Activated CD8-positive, alpha-beta memory T cell treated with anti-CD3 and anti-CD28 coated beads, Interleukin-2, amount 50 U/mL, for 4 hours (primary cell): ENCODE measurements at regions not wholly inside any gene's neighbourhood (a gene's known extent, or its start where the extent isn't known, plus 50 kb on each side); places are given as distances from the start of the nearest gene placed in this dataset.

ENCODE experiments used
- DNase-seq: peaks from one replicate; pipeline ENCODE4 v3.0.0-alpha.2; 2020

DNA sequence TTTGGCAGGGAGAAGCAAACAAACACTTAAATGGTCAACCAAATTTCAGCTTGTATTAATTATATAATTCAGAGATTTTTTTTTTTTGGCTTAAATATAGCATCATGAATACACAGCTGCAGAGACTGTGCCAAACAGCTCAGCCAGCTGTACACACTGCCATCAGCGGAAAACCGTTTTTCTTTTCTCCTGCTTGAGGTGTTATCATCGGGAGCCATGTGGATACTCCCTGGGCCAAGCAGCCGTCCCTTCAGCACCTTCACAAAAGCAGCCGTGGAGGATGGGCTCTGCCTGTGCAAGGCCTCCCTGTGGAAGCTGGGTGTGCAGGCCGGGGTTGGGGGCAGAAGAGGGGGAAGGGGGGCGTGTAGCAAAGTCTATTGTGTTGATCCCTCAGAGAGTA is 85.0 kb downstream of the NUF2 start:
- no peak for DNase-seq

DNA sequence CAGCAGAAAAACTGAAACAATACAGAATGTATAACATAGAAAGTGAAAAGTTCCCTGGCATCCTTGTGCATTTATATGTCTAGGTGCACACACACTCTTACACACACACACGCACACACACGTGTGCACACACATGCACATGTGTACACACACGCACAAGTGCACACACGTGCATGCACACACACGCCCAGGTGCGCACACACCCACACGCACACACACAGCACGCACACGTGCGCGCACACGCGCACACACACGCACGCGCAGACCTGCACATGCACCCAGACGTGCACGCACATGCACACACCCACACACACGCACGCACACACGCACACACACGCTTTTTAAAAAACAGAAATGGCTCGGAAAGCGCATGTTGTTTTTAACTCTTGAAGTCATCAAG is 86.5 kb downstream of the NUF2 start:
- no peak for DNase-seq

DNA sequence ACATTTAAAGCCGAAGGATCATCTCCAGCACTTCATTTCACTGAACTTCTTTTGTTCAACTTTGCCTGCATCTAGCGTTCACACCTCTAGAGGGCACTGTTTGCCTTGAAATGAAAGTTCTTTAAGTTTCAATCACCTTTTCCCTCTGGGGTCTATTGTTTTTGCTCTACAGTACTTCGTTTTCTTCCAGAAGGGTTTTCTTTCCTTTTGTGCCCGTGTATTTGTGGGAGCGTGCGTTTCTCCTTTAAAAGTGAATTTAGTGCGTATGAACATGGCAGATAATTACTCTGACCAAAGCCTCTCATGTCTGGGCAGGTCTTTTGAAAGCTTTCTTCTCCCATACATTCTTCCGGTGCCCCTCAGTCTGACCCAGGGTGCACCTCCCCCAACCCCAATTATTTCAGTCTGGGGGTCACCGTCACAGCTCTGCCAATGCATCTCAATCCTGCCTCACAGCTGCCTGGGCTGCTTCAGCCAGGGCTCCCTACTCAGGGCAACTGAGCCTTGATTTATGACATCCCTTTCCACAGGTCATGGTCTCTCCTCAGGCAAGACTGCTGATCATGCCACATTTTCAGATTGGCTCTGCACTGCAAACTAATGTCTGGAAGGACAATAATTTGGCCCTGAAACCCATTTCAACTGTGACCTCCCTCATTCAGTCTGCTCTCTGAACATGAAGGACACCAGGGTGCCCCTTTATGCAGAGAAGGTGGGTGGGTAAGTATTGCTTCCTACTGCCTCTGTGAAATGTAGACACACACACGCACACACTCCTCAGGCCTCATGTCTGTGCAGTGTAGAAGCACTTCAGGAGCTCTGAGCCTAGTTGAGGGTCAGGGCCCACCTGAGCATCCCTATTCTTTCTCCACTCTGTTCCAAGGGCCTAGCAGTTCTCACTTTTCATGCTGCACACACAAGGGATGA is 88.6 kb downstream of the NUF2 start:
- DNase-seq: peak; percentile 16

DNA sequence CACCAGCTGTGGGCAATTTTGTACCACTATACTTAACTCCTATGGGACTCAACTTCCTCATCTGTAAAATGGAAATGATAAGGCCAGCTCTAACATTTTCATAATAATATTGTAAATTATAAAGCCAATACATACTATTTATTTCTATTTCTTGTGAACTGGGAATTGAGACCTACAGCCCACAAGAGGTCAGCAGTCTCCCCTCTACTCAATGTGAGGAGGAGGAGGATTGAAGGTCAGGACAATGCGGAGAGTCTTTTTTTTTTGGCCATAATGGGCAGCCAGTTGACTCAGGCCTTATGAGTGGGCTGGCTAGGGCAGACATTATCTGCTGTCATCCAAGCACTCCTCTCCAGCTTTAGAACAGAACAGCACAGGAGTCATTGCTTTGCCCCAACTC is 90.5 kb downstream of the NUF2 start:
- DNase-seq: no peak

DNA sequence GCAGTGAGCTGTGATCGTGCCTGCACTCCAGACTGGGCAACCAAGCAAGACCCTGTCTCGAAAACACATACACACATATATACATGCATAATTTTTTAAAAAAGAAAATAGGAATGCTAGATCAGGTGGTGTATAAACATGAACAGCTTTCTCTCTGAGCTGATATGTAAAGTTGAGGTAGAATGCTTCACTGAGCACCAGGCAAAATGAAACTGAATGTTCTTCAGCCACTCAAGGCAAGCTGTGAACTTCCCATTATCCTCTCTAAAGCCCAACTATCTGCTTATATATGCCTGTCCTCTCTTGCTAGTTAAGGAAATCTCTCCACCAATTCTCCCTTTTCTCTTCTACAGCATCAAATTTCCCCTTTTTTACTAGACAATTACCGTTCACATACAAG is 93.0 kb downstream of the NUF2 start:
- no peak for DNase-seq

DNA sequence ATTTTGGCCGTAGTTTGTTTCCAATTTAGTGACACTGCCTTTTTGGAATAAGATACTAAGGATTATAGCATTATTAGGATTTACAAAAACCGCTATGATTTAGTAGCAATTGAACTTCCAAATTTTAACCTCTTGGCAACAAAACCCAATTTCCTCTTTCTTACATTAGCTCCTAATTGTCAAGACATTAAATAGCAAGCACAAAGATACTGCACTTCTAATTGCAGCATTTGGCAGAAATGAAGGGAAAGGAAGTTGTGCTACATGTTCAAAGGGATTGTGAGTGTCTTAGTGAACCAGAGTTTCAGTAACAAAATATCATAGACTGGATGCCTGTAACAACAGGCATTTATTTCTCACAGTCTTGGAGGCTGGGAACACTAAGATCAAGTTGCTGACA is 99.9 kb downstream of the NUF2 start:
- DNase-seq: no peak

DNA sequence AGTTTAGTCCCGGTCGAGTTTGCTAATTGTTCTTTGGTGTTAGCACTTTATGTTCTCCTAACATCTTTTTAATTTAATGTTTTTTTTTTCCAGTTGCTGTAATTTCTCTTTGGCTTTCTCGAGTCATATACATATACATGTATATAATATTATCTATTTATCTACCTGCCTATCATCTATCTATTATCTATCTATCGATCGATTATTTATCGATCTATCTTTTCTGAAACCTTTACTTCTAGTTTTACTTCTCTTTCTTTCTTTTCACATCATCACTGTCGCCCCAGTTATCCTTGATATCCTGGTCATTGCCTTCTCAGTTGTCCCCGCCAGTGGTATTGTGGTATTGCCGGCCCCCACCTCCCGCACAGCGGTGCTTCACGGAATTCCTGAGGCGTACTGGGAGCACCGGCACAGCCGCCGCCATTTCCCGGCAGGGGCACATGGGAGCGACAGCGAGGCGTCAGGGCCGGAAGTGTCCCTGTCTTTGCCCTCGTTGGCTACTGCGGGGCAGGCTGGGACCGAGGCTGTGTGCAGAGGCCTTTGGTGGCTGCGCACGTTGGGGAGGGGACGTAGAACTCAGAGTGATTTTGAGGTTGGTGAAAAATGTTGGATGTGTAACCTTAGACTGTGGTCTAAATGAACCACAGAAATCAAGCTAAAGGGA is 101.1 kb downstream of the NUF2 start:
- no peak for DNase-seq

DNA sequence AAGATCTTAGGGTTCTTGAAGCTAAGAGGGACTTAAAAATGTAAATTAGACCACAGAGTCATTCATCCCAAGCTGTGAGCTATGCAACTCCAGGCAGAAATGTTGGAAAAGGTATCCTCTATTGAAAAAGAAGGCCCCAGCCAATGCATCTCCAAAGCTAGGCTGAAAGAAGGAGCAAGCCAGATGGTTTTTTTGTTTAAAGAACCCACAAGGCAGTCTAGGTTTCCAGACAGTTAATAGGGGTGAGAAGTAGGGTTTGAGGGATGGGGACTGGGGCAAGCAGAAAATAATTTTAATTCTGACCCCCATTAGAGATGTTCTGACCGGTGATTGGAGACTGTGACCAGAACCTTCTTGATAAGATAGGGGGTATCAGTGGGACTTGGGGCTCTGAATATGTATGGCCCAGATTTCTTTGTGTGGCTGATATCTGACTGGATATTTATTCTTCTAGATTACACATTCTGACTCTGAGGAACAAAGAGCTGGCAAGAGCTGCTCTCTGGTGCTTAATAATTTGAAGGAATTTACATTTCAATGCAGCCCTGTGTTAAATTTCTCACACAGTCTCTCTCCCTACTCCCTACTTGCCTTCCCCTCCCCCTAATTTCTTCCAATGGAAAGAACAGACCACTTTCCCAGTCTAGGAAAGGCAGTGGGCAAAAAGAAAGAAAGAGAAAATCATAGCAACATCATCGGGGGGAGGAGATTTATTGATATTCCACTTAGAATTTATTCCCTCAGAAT is 104.9 kb downstream of the NUF2 start:
- DNase-seq: no peak

DNA sequence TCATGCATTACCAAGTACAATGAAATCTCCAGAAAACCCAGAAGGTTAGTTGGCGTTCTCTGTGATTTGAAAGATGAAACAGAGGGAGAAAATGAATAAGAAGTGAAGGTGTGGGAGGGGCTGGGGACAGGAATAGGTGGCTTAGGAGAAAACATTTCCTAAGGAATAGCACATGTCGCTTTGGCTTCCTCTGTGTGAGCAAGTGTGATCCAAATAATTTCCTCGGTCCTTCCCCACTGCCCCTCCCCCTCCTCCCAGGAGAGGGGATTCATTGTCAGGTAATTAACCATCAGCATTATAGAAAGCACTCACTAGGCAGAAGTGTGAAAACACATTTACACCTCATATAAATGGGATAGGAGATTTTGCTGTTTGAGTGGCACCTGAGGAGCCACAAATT is 105.5 kb downstream of the NUF2 start:
- no peak for DNase-seq

DNA sequence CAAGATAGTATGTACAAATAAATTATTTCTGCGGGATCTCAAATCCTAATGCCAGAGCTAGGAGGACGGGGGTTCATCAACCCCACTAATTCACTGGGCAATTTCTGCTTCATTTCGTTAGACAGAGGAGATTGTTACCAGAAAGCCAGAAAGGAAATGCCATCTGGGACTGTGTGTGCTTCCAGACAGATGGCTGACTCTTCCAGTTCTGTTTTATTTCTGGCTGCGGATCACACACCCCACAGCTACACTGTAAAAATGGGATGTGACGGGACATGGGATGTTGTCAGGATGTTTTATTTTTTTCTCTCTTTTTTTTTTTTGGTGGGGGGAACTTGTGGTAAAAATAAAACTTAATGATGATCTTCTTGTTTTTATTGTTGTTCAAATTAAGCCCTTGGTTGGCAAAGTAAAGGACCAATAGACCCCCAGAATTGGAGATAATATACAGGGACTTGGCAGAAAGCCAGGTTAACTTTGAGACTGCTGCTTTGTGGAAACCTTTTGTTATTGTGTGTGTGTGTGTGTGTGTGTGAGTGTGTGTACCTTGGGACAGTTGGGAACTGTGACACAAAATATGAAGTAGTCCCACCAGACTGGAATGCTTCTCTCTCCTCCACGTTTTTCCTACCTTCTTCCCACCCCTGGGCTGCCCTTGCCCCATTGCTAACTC is 114.5 kb downstream of the NUF2 start:
- no peak for DNase-seq

DNA sequence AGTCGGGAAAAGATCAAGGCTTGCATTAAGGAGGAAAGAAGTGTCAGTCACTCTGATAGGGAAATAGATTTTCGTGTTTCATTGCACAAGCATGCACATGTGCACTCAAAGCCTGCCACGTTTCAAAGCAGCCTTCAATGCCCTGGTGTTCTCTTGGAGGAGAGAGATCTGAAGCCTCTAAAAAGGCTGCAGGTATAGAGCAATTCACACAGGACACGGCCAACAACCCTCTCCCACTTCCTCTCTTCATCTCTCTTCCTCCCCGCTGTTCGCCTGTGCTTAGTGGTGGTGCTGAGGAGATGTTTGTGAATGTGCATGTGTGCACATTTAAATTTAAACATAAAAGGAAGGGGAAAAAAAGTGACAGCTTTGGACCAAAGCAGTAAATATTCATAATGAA is 117.7 kb downstream of the NUF2 start:
- DNase-seq: no peak

DNA sequence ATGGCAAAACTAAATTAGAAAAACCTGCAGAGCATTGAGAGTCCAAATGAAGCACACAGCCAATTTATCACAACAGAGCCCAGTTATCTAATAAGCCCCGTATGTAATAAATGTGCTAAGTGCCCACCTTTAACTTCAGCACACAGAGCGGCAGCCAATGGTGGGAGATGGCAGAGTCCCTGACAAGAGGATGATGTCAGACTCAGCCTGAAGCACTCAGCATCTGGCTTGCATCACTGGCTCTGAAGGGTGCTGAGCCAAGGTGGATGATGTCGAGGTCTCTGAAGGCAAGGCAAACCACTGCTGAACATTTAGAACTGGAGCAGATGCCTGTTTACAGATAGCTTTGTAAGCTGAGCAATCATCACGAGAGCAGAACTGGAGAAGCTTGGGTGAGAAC is 118.3 kb downstream of the NUF2 start:
- DNase-seq: no peak

DNA sequence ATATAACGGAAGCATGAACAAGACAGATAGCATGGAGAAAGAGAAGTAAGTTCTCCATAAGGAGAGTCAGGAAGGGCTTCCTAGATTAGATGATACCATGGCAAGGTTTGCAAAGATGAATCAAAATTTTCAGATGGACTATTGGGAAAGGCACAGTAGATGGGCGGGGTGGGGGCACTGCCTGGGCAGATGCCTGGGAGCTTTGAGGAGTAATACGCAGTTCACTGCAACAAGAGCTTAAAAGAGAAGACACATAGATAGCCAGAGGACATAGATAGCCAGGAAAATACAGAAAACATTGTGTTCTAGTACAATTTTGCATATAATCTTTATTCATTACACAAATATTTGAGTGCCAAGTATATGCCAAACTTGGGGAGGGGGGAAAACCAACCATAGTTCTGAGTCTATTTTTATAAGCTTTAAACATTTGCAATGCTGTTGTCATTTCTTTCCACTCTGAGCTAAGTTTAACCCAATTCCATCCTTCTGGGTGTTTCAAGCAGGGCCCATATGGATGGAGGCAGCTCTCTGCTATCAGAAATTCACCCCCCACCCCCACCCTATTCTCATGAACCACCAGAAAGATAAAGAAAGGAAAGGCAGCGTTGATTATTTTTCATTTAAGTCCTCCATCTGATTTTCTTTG is 120.6 kb downstream of the NUF2 start:
- no peak for DNase-seq

DNA sequence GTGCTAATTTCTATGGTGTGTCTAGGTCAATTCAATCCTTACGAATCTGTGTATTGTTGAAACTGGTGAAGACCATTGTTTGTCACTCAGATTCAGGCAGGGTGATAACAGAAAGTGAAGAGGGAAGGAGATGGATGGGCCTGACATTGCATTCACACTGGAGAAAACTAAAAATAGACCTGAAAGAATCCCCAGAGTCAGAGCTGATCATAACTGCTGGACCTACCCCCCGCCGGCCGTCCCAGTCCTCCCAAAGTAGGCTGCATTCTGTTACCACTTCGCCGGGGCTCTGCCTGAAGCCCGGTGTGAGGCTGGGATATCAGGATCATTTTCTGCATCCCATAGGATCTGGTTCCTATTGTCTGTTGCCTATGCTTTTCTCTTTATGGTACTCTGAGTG is 121.1 kb downstream of the NUF2 start:
- DNase-seq: no peak

DNA sequence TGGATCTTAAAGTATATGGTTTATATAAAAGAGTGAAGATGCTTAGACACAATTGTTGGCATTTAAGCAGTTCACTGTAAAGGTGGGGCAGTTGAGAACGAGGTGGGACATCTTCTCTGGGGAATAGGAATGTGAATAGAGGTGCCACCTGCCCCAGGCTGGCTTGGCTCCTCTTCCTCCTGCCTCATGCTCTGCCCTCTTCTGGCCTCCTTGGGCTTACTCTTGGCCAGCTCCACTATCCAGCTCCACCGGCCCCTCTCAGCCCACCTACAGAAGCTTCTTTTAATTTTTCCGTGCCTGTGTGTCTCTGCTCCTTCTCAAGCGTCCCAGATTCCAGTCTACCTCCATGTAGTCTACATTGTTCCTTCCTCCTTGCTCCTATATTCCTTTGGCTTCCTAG is 122.1 kb downstream of the NUF2 start:
- DNase-seq: no peak

DNA sequence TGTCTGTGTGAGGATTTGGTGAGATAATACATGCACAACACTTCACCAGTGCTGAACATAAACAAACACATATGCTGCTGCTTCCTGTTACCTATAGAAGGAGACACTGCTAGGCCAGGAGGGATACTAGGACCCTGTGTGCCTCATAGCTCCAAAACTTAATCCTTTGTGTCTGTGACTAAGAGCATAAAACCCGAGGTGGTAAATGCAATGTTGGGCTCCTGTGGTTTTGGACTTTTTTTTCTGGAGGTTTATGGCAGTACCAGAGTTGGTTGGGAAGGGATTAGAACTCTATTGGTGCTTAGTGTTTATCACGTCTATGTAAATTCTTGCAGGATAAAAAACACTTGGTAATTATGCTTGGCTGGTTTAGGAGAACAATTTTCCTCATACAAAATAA is 122.9 kb downstream of the NUF2 start:
- DNase-seq: no peak

DNA sequence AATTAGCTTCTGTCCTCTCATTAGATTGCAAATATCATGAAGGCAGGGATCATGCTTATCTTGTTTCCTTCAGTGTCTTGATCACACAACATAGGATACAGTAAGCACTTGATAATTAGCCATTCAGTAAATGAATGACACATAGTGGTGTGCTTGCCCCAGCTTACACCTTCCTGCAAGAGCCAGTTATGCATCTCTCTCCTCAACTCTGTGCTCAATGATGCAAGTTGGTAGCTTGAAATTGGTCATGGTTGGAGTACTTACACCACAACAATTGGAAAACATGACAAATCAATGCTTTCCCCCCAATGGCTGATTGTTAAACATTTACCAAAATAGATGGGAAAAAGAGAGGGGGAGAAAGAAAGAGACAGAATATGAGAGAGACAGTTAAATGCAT is 129.2 kb downstream of the NUF2 start:
- no peak for DNase-seq

DNA sequence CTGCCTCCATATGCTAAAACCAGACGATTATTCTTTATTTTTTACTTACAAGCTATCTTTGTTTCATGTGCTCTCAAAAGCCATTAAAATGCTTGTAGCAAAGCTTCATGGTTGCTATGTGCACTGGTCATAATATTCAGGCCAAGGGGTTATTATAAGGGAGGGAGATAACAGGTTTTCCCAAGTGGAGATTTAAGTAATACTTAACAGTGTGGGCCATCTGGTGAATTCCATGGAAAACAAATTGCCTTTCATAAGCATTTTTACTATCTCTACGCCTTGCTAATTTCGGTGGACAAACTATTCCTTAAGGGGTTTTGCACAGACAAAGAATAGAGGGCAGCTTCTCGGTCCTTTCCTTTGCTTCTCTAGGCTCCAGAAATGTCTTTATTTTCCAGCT is 137.8 kb downstream of the NUF2 start:
- DNase-seq: no peak

DNA sequence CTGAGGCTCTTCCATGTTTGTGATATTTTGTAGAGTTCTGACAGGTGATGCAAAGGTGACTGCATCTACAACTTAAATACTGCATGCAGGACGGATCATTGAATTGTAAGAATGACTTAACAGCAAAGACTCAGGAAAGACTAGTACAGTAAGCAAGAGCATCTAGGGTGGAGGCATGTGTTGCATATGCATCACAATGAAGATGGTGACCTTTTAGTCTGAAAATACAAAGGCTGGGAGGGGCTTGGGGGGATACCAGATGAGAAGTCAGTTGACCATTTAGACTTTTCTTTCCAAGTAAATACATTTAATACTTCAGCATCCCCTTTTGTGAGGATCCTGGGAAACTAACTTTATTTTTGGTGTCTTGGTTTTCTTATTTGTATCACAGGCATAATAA is 145.5 kb downstream of the NUF2 start:
- DNase-seq: no peak

DNA sequence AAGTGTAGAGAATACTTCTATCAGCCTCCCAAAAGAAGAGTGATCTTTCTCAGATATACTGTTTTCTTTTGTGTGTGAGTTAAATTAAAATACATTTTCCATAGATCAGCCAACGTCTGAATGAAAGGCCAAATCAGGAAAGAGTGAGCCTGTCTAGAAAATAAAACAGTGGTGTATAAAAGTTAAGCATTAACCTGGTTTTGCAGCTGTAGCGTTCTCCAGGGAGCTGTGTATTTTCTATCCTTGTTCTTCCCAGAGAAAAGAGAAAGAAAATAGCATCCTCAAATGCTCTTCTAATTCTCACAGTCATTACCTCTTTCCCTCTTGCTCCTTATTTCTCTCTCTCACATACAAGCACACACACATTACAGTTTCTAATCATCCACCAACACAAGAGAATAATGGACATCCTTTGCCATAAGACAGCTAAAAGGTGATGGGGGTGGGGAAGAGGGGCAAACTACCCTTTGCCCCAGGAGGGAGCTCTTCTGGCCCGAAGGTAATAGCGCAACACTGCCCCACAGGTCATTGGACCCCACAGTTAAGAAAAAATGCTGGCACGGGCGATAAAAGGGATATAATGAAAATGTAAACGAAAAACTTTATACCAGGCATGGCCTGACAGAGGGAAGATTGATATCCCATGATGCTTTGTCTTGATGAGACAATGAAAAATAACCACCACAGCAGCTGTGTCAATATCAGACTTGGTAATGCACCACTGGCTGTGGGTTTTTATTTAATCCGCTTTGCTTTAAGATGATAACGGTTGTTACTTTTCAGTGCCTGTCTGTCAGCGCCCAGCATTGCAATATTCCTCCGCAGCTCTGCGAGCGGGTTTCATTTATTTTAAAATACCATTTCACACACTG is 150.3 kb downstream of the NUF2 start:
- no peak for DNase-seq

DNA sequence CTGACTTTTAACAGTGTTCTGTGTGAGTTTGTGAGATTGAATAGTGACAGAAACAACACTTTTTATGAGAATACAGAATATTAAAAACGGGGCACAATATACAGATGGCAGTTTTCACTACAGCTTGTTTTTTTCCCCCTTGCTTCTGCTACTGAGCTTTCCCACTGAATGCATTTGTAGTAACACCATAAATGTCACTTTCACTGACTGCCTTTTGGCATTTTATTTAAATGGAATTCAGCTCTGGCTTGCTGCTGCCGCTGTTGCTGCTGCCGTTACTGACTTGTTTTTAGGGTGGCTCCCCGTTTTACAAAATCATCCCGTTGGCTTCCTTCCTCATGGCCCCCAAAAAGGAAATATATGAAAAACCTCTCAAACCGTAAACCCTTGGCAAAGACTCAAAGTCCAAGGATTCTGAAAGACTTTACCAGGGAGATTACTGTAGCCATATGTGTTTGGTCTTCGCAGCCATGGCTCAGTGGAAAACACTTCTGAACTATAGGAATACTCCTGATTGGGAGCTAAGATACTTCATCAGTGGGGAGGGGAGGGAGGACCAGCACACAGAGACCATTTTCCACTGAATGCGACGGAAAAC is 151.0 kb downstream of the NUF2 start:
- DNase-seq: no peak
